CD4-positive, alpha-beta T cell treated with Interleukin-2 at 100 ng/mL for 4 hours (primary cell): ENCODE measurements at regions not wholly inside any gene's neighbourhood (a gene's known extent, or its start where the extent isn't known, plus 50 kb on each side); places are given as distances from the start of the nearest gene placed in this dataset.

Source experiments
- DNase-seq: peaks from one replicate; pipeline ENCODE4 v3.0.0-alpha.2; 2020; ENCODE audit warnings: low spot score

DNA sequence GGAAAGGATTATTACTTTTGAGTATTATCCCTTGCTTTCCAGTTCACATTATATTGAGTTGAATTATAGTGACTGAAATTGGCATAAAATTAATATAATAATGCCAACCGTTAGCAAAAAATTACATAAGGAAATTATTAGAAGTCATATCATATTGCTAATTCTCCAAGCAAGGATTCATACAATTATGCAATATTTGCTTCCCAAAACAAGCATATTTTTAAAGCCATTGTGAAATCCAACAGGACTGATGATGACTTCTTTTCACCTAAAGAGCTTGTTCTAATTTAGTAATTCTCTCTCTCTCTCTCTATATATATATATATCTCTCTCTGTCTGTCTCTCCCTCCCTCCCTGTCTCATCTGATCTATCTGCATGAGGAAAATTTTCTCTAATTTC is 283.5 kb downstream of the DSEL start:
- no peak for DNase-seq

DNA sequence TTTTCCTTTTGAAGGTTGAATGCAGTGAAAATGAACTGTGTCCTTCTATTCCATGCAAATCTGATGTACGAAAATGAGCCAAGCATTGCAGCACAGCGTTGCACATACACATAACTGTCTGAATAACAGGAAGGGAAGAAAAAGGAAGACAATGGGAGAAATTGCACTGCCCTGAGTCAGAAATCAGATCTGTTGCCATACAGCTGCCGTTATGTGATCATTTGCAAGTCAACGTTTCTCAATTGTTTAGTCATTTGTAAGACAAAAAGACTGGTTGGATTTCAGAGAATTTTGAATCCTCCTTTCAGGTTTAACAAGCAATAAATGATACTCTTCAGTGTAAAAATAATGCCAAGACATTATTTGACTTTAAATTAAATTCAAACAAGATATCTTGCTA is 284.1 kb downstream of the DSEL start:
- no peak for DNase-seq

DNA sequence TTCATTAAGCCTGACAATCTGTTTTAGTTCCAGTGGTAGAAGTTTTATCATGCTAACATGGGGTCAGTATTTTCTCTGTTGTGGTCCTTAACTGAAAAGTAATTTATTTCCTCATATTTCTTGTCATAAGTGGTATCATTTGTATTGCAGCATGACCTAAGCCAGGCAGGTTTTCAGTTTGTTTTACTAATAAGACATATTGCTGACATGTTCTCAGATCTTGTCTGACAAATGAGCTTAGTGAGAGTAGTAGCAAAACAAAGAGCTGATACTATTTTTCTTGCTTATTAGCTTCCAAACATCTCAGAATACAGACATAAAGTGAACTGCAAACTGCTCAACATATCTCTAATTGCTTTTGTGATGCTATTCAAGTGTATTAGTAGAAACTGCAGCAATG is 293.6 kb downstream of the DSEL start:
- DNase-seq, result no peak

DNA sequence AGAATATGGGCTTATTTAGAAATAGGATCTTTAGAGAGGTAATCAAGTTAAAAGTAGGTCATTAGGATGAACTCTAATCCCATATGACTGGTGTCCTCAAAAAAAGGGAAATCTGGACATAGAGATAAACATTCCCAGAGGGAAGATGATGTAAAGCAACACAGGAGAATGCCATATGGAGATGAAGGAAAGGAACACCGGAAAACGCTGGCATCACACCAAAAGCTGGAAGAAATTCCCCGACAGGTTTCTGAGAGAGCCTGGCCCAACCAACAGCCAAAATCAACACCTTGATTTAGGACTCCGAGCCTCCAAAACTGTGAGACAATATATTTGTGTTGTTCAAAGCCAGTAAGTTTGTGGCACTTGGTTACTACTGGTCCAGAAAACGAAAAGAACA is 296.7 kb downstream of the DSEL start:
- DNase-seq, result no peak

DNA sequence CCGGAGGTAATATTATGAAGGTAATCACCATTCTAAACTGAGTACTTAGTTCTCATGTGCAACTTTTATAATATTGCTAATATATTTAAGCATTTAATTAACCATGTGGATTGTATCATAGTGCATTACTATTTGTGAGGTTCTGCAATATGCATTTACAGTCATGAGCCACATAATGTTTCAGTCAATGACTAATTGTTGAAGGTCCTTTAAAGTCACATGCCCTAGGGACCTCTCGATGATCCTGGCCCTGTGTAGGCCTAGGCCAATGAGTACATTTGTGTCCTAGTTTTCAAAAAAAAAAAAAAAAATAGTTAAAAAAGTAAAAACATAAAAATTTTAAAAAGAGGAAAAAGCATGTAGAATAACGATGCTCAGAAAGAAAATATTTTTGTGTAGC is 298.0 kb downstream of the DSEL start:
- no peak for DNase-seq

DNA sequence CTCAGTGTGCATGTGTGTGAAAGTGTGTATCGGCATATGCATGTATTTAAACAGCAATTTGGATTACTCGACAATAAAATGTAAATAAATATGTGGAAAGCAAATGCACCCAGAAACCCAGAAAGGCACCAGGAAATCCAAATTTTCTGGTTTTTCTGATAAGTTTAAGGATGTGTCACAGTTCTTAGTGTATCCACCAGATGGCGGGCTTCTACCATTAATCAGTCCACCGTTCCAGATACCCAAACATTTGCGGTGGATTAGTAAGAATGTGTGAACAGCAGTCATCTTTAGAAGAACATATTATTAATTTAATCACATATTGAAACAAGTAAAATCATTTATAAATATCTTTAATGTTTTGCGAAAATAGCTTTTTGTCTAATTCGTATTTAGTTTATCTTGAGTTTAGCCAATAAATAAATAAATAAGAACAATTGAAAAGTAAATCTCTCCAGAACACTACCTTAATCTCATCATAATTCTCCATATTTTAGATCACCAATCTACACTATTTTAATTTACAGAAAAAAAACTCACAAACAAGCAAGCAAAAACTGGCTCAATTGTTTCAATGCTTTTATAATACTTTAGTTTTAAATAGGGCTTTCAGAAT is 298.9 kb downstream of the DSEL start:
- DNase-seq, result peak; percentile 75

DNA sequence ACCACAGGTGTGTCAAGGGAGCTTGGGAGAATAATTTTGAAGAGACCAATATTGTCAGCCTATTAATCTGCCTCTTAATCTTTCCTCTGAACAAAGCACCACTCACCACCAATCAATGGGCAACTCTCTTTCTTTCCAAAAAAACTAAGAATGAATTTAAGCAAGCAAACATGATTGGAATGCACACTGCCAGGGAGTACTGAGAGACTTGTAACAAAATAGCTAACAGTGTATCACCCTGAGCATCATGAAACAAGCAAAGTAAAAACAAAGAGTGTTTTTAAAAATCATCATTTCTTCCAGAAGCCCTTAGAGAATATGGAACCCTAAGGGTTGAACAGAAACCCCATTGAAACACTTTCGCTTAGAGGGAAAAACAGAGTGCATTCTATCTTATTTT is 299.7 kb downstream of the DSEL start:
- no peak for DNase-seq

DNA sequence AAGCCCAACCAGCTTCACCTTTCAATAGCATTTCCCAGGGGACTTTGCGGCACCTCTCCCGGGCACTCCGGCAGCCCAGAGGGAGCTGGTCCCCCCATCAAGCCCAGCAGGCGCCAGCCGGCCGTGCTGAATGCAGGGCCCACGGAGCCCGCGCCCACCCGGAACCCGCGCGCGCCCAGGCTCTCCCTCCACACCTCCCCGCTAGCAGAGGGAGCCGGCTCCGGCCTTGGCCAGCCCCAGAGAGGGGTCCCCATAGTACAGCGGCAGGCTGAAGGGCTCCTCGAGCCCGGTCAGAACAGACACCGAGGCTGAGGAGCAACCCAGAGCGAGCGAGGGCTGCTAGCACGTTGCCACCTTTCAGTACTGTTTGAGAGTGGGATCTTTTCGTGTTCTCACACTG is 300.8 kb downstream of the DSEL start:
- no peak for DNase-seq

DNA sequence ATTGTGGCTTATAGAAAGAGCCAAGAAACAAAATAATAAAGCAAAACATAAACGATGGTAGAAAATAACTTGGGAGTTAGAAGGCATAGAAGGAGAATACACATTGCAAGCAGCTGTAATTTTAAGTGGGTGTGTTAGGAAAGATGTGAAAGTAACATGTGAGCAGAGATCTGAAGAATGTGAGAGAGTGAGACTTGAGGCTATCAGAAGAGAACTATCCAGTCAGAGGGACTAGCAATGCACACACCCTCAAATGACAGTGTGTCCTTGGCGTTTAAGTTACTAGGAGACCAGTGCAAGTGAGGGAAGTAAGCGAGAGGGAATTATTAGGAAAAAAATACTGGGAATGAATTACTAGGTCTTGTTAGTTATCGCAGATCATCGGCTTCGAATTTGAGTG is 304.9 kb downstream of the DSEL start:
- DNase-seq, result no peak

DNA sequence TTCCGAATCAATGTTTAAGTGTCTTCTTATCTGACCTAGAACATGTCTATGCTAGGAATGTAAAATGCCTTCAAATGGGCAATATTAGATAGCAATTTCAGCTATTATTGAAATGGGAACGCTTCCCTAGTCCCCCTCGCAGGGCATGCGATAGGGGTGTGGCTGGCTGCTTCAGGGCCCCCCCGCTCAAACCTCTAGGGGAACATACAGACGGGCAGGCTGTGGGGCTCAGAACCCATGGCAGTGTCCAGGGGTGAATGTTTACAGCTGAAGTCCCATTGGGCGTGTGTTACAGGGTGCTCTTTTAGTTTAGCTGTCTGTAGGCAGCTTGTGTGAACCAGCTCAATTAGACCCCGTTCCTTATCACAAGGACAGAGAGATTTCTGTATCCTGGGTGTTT is 315.9 kb downstream of the DSEL start:
- no peak for DNase-seq

DNA sequence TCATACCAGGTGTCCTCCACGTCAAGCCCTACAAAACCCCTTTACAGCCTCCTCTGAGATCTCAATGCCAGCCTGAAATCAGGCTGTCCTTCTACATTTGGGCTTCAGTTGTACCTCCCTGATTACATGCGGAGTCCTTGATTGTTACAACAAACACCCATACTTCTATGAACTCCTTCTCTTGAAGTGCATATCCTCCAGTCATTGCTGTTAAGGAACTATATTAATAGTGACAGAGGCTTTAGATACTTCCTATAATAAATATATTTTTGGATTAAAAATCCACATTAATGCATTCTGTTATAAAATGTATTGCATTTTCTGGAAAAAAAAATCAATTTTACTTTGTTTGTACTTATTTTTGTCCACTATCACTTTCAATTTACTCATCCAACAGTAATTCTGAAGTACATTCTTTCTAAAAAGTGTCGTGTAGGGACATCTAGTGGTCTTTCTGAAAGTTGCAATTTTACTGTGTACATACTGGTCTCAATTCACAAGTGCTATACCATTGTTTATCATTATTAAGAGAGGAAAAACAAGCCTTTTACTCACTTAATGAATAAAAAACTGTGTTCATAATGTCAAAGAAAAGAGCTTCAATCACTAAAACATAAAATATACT is 316.4 kb downstream of the DSEL start:
- peak; percentile 38 for DNase-seq

DNA sequence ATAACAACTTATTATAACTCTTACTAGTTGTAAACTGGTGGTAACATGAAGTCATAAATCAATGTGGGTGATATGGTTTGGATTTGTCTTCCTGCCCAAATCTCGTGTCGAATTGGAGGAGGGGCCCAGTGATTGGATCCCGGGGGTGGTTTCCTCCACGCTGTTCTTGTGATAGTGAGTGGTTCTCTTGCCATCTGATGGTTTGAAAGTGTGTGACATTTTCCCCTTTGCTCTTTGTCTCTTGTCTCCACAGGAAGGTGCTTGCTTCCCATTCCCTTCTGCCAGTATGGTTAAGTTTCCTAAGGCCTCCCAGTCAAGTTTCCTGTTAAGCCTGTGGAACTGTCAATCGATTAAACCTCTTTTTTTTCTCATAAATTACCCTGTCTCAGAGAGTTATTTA is 321.6 kb downstream of the DSEL start:
- no peak for DNase-seq

DNA sequence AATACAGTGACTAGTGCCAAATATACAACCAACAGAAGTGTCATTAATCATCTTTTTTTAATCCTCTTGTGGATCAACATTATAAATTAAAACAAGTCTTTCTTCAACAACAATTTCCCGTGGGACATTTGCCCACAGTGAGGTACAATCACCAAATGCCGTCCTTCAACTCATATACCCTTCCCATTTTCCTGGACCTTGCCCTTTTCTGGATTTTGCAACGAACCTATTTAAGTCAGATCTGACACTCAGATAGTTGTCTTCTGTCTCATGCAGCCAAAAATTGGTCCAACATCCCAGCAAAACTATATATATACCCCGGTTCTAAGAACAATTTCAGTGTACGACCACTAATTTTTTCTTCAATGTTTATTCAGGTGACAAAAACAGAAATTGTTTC is 324.0 kb downstream of the DSEL start:
- no peak for DNase-seq

DNA sequence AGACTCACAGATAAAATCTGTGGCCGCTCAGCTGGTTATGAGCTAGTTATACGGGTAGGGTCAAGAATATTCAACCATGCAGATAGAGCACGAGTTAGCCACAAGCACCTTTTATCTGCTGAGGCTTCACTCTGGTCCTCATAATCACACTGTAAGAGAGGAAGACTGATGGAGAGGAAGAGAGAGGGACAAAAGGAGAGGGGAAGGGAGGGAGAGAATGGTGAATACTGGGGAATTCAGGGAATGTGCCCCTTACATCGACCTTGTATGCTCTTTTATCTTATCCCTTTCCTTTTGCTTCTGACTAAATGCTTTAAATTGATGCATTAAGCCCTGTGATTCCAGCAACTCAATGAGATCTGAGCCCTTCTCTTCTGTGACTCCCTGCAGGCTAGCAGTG is 333.1 kb downstream of the DSEL start:
- no peak for DNase-seq

DNA sequence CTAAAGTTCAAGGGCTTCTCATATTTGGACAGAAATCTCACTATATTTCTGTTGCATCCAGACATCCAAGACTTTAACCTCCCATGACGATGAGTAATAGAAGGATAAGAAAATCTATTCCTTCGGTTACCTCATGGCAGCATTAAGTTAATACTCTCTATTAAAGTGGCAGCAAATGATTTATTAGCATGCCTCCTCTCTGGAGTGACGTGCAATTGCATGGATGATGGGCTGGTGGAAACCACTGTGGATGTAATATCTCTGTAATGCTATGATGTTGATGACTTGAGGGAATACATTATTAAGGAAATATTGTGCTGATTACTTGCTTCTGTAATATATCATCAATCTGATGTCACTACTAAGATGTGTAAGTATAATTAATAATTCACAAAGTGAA is 336.8 kb downstream of the DSEL start:
- no peak for DNase-seq

DNA sequence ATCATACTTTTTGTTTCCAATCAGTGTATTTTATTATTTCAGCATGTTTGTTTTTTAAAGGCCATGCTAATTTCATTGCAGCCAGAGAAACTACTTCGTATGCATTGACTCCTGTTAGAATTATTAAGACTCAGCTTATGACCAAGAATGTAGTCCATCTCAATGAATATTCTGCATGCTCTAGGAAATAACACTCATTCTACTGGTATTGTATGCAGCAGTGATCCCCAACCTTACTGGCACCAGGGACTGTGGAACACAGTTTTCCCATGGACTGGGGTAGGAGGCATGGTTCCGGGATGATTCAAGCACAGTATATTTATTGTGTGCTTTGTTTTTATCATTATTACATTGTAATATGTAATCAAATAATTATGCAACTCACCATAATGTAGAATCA is 356.9 kb downstream of the DSEL start:
- DNase-seq, result no peak

DNA sequence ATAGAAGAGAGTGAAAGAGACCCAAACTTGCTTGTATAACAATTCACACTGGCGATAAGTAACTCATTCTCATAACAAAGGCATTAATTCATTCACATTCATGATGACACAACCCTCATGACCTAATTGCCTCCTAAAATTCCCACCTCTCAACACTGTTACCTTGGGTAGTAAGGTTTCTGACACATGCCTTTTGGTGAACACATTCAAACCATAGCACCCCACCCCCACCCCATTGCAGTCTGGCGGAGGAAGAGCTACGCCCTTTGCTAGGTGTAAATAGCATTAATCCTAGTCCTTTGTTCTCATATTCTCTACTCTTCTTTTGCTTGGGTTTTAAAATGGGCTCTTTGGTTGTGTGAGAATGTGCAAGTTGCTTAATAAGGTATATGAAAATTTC is 361.5 kb downstream of the DSEL start:
- DNase-seq, result no peak

DNA sequence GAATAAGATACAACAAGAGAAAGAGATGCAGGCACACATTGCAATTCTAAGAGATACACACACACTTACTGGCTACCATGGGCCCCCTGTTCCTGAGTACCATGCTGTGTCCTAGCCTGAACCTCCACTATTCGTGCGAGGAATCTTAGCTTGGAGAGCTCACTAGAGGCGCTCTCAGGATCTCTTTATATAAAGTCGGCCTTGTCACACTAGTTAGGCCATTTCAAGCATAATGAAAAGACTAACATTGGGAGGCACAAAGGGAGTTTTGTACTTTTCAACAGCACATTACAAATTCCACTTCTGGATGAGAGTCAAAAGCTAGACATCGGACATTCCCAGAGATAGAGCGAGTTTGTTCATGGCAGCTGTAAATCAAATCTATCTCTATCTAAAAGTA is 365.2 kb downstream of the DSEL start:
- no peak for DNase-seq

DNA sequence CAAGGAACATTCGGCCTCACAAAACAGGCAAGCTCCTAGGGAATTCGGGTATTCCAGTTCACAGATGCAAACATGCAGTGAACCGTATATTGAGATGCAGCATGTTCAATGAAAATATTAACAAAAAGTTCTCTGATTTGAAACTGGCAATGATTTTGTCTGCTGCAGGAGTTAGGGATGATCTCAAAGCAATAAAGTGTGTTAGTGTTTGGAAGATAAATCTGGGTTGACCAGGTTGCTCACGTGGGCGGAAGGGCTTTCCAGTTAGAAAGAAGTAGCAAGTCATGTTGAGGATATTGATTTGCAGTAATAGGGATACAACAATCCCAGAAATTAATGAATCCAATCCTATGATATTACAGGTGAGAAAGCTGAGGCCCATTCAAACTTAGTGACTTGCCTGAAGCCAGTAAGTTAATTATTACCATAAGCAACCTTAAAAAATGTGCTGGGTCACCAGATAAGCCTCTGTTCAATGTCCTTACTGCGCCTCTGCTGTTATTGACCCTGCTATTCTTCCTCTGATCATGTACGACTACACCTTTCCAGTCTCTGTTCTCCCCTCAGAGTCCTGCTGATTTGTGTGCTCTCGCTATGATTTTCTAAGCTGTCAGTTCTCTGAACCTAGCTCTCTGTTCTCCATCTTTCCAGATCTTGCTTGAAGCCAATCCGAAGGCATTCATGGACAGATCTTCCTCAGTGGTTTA is 370.8 kb downstream of the DSEL start:
- DNase-seq, result no peak

DNA sequence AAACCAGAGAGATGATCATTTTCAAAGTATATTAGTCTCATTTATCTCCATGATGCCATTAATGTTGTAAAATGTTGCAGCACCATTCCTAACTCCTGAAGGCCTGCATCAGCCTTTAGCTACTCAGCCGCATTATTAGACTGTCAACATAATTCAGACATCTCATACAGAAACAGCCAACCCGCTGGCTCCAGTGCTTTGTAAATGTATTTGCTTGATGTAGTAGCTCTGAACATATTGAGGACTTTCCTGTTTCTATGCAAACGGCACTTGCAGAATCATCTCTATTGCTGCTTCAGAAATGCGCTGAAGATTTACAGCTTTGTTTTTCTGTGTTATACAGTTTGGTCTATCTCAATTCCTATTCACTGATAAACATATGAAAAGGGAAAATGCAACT is 372.2 kb downstream of the DSEL start:
- no peak for DNase-seq

DNA sequence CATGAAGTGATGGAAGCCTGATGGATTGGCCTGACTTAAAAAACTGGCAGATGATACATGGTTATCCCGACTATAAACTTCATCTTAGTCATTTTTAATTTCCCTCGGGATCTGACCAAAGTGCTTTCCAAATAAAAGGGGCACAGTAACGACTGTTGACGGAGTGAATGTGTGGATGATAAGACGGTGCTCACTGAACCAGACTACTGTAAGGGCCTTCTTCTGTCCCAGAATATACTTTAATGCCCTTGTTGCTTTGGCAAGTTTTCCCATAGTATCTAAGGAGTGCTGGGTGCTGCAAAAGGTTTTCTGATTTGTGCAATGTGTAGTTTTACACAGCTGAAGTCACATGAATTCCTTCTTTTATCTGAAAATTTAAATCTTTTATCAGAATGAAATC is 373.5 kb downstream of the DSEL start:
- no peak for DNase-seq

DNA sequence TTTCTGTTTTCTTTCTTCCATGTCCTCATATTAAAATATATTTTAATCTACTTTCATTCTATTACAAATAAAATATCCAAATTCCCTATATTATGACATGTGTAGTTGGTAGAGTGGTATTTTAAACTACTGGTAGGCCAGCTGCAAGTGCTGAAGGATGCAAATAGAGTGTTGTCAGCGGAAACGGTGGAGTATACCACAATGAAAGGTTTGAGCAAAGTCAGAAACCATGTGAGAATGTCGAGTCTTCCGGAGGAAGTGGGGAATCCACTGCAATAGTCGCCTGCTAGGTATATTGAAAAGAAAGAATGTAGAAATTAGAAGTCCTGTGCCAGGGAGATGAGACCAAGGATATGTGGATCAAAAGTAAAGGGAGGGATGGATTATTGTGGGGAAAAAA is 373.9 kb downstream of the DSEL start:
- no peak for DNase-seq

DNA sequence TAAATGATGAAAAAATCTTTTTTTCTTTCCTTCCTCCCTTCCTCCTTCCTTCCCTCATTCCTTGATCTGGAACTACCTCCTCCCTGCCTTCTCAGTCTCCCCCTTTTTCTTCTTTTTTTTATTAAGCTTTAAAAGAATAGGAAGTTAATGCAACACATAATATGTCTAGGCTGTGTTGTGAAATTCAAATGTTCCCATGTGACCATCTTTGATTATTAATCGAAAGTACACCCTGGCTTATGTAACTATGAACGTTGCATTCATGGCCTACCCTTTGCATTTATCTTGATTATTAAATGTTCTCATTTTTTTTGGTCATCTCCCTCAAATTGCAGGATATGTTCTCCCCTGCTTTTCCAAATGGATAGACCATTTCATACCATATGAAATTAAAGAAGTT is 376.0 kb downstream of the DSEL start:
- no peak for DNase-seq

DNA sequence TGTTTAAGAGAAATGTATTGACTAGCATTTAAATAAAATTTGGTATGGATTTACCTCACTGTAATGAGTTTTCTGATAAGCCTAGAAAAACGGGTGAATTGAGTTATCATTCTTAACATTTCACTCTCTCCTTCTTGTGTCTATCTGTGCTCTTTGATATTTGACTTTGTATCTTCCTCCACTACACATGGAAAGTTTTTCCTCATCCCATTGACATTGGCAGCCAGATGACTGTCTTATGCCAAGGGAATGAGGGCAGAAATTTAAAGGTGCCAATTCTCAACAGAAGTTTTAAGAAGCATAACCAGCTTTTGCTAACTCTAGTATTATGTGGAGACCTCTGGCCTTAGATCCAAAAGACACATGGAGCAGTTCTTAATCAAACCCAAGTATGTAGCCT is 376.6 kb downstream of the DSEL start:
- DNase-seq, result no peak
